ENCODE measurements at regions not wholly inside any gene's neighbourhood (a gene's known extent, or its start where the extent isn't known, plus 50 kb on each side); places are given as distances from the start of the nearest gene placed in this dataset.

GRCh38 chr14:61876362-61877034 is 114.3 kb downstream of the SNAPC1 start:
- no peaks in the 10 kb centered on the region for H3K9me3 ChIP-seq (ENCODE audit: control insufficient read depth in 2 of 2, low read length in 2 of 2)
- no peak overlapping the region for H3K4me3 ChIP-seq (ENCODE audit: low read length in 2 of 2)
- H3K27ac ChIP-seq (ENCODE audit: low read length) = no peak overlapping the region
- peaks cover 0 to 2% of the 10 kb centered on the region in 2 donors for H3K27me3 ChIP-seq (ENCODE audit: control insufficient read depth in 1 of 2, insufficient read depth in 2 of 2, low read length in 2 of 2)
- no peak overlapping the region for H3K9ac ChIP-seq (ENCODE audit: low read length in 2 of 2)
- H3K36me3 ChIP-seq (ENCODE audit: control insufficient read depth in 2 of 2, insufficient read depth in 2 of 2, low read length in 2 of 2) = no peaks in the 10 kb centered on the region
- H3K4me1 ChIP-seq (ENCODE audit: control insufficient read depth, insufficient read depth, low read length) = no peaks in the 10 kb centered on the region

- Histone ChIP-seq H3K9me3 (ENCODE audit: control insufficient read depth in 2 of 2, low read length in 2 of 2) (no peaks in the 10 kb centered on the region), H3K27ac (ENCODE audit: low read length) (no peak overlapping the region), H3K4me3 (ENCODE audit: low read length in 2 of 2) (no peak overlapping the region), H3K27me3 (ENCODE audit: control insufficient read depth in 1 of 2, insufficient read depth in 2 of 2, low read length in 2 of 2) (peaks cover 0 to 2% of the 10 kb centered on the region in 2 donors), H3K9ac (ENCODE audit: low read length in 2 of 2) (no peak overlapping the region), H3K36me3 (ENCODE audit: control insufficient read depth in 2 of 2, insufficient read depth in 2 of 2, low read length in 2 of 2) (no peaks in the 10 kb centered on the region), H3K4me1 (ENCODE audit: control insufficient read depth, insufficient read depth, low read length) (no peaks in the 10 kb centered on the region)
Measured at GRCh38 chr14:61877035-61877390, 114.8 kb downstream of the SNAPC1 start.

GRCh38 chr14:61877768-61878167 is 115.5 kb downstream of the SNAPC1 start:
- Histone ChIP-seq H3K27me3 (ENCODE audit: control insufficient read depth in 1 of 2, insufficient read depth in 2 of 2, low read length in 2 of 2) (peaks cover 0 to 2% of the 10 kb centered on the region in 2 donors), H3K9me3 (ENCODE audit: control insufficient read depth in 2 of 2, low read length in 2 of 2) (no peaks in the 10 kb centered on the region), H3K4me3 (ENCODE audit: low read length in 2 of 2) (no peak overlapping the region), H3K27ac (ENCODE audit: low read length) (no peak overlapping the region), H3K36me3 (ENCODE audit: control insufficient read depth in 2 of 2, insufficient read depth in 2 of 2, low read length in 2 of 2) (no peaks in the 10 kb centered on the region), H3K4me1 (ENCODE audit: control insufficient read depth, insufficient read depth, low read length) (no peaks in the 10 kb centered on the region), H3K9ac (ENCODE audit: low read length in 2 of 2) (no peak overlapping the region)

GRCh38 chr14:61878931-61879330 is 116.7 kb downstream of the SNAPC1 start:
- Histone ChIP-seq H3K9me3 (ENCODE audit: control insufficient read depth in 2 of 2, low read length in 2 of 2) (no peaks in the 10 kb centered on the region), H3K27me3 (ENCODE audit: control insufficient read depth in 1 of 2, insufficient read depth in 2 of 2, low read length in 2 of 2) (peaks cover 0 to 2% of the 10 kb centered on the region in 2 donors), H3K36me3 (ENCODE audit: control insufficient read depth in 2 of 2, insufficient read depth in 2 of 2, low read length in 2 of 2) (no peaks in the 10 kb centered on the region), H3K4me3 (ENCODE audit: low read length in 2 of 2) (no peak overlapping the region), H3K27ac (ENCODE audit: low read length) (no peak overlapping the region), H3K4me1 (ENCODE audit: control insufficient read depth, insufficient read depth, low read length) (no peaks in the 10 kb centered on the region), H3K9ac (ENCODE audit: low read length in 2 of 2) (no peak overlapping the region)

GRCh38 chr14:61881046-61881445 is 118.8 kb downstream of the SNAPC1 start:
- H3K4me1 ChIP-seq (ENCODE audit: control insufficient read depth, insufficient read depth, low read length) = no peaks in the 10 kb centered on the region
- H3K4me3 ChIP-seq (ENCODE audit: low read length in 2 of 2) = no peak overlapping the region
- no peak overlapping the region for H3K27ac ChIP-seq (ENCODE audit: low read length)
- no peak overlapping the region for H3K9ac ChIP-seq (ENCODE audit: low read length in 2 of 2)
- no peaks in the 10 kb centered on the region for H3K36me3 ChIP-seq (ENCODE audit: control insufficient read depth in 2 of 2, insufficient read depth in 2 of 2, low read length in 2 of 2)
- no peaks in the 10 kb centered on the region for H3K9me3 ChIP-seq (ENCODE audit: control insufficient read depth in 2 of 2, low read length in 2 of 2)
- H3K27me3 ChIP-seq (ENCODE audit: control insufficient read depth in 1 of 2, insufficient read depth in 2 of 2, low read length in 2 of 2) = no peaks in the 10 kb centered on the region

GRCh38 chr14:61884711-61885110 is 122.5 kb downstream of the SNAPC1 start:
- Histone ChIP-seq H3K27ac (ENCODE audit: low read length) (no peak overlapping the region), H3K27me3 (ENCODE audit: control insufficient read depth in 1 of 2, insufficient read depth in 2 of 2, low read length in 2 of 2) (no peaks in the 10 kb centered on the region), H3K36me3 (ENCODE audit: control insufficient read depth in 2 of 2, insufficient read depth in 2 of 2, low read length in 2 of 2) (no peaks in the 10 kb centered on the region), H3K9me3 (ENCODE audit: control insufficient read depth in 2 of 2, low read length in 2 of 2) (no peaks in the 10 kb centered on the region), H3K9ac (ENCODE audit: low read length in 2 of 2) (no peak overlapping the region), H3K4me1 (ENCODE audit: control insufficient read depth, insufficient read depth, low read length) (no peaks in the 10 kb centered on the region), H3K4me3 (ENCODE audit: low read length in 2 of 2) (no peak overlapping the region)

GRCh38 chr14:61885203-61885961 is 123.2 kb downstream of the SNAPC1 start:
- Histone ChIP-seq H3K9ac (ENCODE audit: low read length in 2 of 2) (no peak overlapping the region), H3K4me3 (ENCODE audit: low read length in 2 of 2) (no peak overlapping the region), H3K4me1 (ENCODE audit: control insufficient read depth, insufficient read depth, low read length) (no peaks in the 10 kb centered on the region), H3K36me3 (ENCODE audit: control insufficient read depth in 2 of 2, insufficient read depth in 2 of 2, low read length in 2 of 2) (no peaks in the 10 kb centered on the region), H3K27ac (ENCODE audit: low read length) (no peak overlapping the region), H3K9me3 (ENCODE audit: control insufficient read depth in 2 of 2, low read length in 2 of 2) (no peaks in the 10 kb centered on the region), H3K27me3 (ENCODE audit: control insufficient read depth in 1 of 2, insufficient read depth in 2 of 2, low read length in 2 of 2) (no peaks in the 10 kb centered on the region)

- H3K9me3 ChIP-seq (ENCODE audit: control insufficient read depth in 2 of 2, low read length in 2 of 2) = no peaks in the 10 kb centered on the region
- no peak overlapping the region for H3K9ac ChIP-seq (ENCODE audit: low read length in 2 of 2)
- H3K4me1 ChIP-seq (ENCODE audit: control insufficient read depth, insufficient read depth, low read length) = no peaks in the 10 kb centered on the region
- H3K4me3 ChIP-seq (ENCODE audit: low read length in 2 of 2) = no peak overlapping the region
- no peaks in the 10 kb centered on the region for H3K36me3 ChIP-seq (ENCODE audit: control insufficient read depth in 2 of 2, insufficient read depth in 2 of 2, low read length in 2 of 2)
- H3K27ac ChIP-seq (ENCODE audit: low read length) = no peak overlapping the region
- H3K27me3 ChIP-seq (ENCODE audit: control insufficient read depth in 1 of 2, insufficient read depth in 2 of 2, low read length in 2 of 2) = peaks cover 0 to 2% of the 10 kb centered on the region in 2 donors
Measured at GRCh38 chr14:61887628-61888027, 125.4 kb downstream of the SNAPC1 start.

GRCh38 chr14:61889914-61890351 is 127.7 kb downstream of the SNAPC1 start:
- Histone ChIP-seq H3K4me3 (ENCODE audit: low read length in 2 of 2) (no peak overlapping the region), H3K36me3 (ENCODE audit: control insufficient read depth in 2 of 2, insufficient read depth in 2 of 2, low read length in 2 of 2) (no peaks in the 10 kb centered on the region), H3K27ac (ENCODE audit: low read length) (no peak overlapping the region), H3K27me3 (ENCODE audit: control insufficient read depth in 1 of 2, insufficient read depth in 2 of 2, low read length in 2 of 2) (peaks cover 0 to 2% of the 10 kb centered on the region in 2 donors), H3K4me1 (ENCODE audit: control insufficient read depth, insufficient read depth, low read length) (no peaks in the 10 kb centered on the region), H3K9ac (ENCODE audit: low read length in 2 of 2) (no peak overlapping the region), H3K9me3 (ENCODE audit: control insufficient read depth in 2 of 2, low read length in 2 of 2) (no peaks in the 10 kb centered on the region)

GRCh38 chr14:61891170-61891569 is 128.9 kb downstream of the SNAPC1 start:
- no peaks in the 10 kb centered on the region for H3K36me3 ChIP-seq (ENCODE audit: control insufficient read depth in 2 of 2, insufficient read depth in 2 of 2, low read length in 2 of 2)
- peaks cover 0 to 2% of the 10 kb centered on the region in 2 donors for H3K27me3 ChIP-seq (ENCODE audit: control insufficient read depth in 1 of 2, insufficient read depth in 2 of 2, low read length in 2 of 2)
- H3K27ac ChIP-seq (ENCODE audit: low read length) = no peak overlapping the region
- H3K9ac ChIP-seq (ENCODE audit: low read length in 2 of 2) = no peak overlapping the region
- no peak overlapping the region for H3K4me3 ChIP-seq (ENCODE audit: low read length in 2 of 2)
- no peaks in the 10 kb centered on the region for H3K4me1 ChIP-seq (ENCODE audit: control insufficient read depth, insufficient read depth, low read length)
- H3K9me3 ChIP-seq (ENCODE audit: control insufficient read depth in 2 of 2, low read length in 2 of 2) = no peaks in the 10 kb centered on the region

- H3K4me1 ChIP-seq (ENCODE audit: control insufficient read depth, insufficient read depth, low read length) = no peaks in the 10 kb centered on the region
- H3K4me3 ChIP-seq (ENCODE audit: low read length in 2 of 2) = no peak overlapping the region
- no peak overlapping the region for H3K27ac ChIP-seq (ENCODE audit: low read length)
- no peaks in the 10 kb centered on the region for H3K9me3 ChIP-seq (ENCODE audit: control insufficient read depth in 2 of 2, low read length in 2 of 2)
- no peaks in the 10 kb centered on the region for H3K36me3 ChIP-seq (ENCODE audit: control insufficient read depth in 2 of 2, insufficient read depth in 2 of 2, low read length in 2 of 2)
- H3K27me3 ChIP-seq (ENCODE audit: control insufficient read depth in 1 of 2, insufficient read depth in 2 of 2, low read length in 2 of 2) = peaks cover 0 to 2% of the 10 kb centered on the region in 2 donors
- H3K9ac ChIP-seq (ENCODE audit: low read length in 2 of 2) = no peak overlapping the region
Measured at GRCh38 chr14:61891810-61892209, 129.6 kb downstream of the SNAPC1 start.

Measured in stomach smooth muscle (tissue), 2 donors.